OCI-LY3 (cell line): ENCODE measurements at regions not wholly inside any gene's neighbourhood (a gene's known extent, or its start where the extent isn't known, plus 50 kb on each side); places are given as distances from the start of the nearest gene placed in this dataset.
A peak's percentile ranks its signal among the peaks of the same experiment; 100 is the strongest.

Source experiments
- CTCF ChIP-seq: fragments of 200-600, 300-600 bp; sonication (generic); IDR thresholded peaks from 2 replicates; pipeline ENCODE4 v1.5.1; 2014; ENCODE audit warnings: antibody characterized with exemption, low read length, low read depth
- EZH2phosphoT487 ChIP-seq: fragments of 200-600 bp; shearing (Covaris generic); IDR thresholded peaks from 2 replicates; pipeline ENCODE4 v1.6.1; 2018; ENCODE audit warnings: antibody characterized with exemption, mixed run types, low read depth

GRCh38 chr12:116673681-116674111, 64.2 kb downstream of the SPRING1 start:
- TF ChIP-seq CTCF (peak; percentile 48), EZH2phosphoT487 (no peak)
